ENCODE measurements at regions not wholly inside any gene's neighbourhood (a gene's known extent, or its start where the extent isn't known, plus 50 kb on each side); places are given as distances from the start of the nearest gene placed in this dataset.

DNA sequence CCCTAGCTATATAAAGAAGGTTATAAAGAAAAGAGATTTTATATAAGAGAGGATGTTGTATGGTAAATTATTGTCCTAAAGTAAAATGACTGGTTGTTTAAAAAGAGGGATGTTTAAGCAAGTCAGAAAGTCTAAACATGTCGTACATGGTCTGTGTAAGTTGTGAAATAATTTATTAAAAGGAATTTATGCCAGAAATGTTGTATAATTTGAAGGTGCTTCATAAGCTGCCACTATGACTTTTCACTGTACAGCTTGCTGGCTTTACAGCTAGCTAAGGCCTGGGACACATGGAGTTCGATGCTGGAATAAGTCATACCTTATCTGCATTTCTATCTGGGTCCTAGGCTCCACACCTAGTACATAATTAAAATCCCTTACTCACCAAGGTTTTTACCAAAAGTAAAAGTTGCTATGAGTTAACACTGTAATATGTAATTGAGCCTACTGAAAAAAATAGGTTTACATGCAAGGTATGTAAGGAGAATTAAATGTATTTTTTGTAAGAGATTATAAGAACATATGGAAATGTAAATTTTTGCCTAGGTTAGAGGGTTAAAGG, 59.0 kb upstream of the EDEM3 start:
- no peak for TF ChIP-seq POLR2A (IDR thresholded peaks at IDR 0.05; ENCODE audit: low read depth, low read length)
- no peak for TF ChIP-seq TAF1 (IDR thresholded peaks at IDR 0.05; ENCODE audit: borderline replicate concordance, low read depth, low read length)
- TF ChIP-seq POLR2AphosphoS5 (IDR thresholded peaks at IDR 0.05; ENCODE audit: low read depth, low read length): no peak

Data from GM12892 (cell line).